ENCODE measurements at regions not wholly inside any gene's neighbourhood (a gene's known extent, or its start where the extent isn't known, plus 50 kb on each side); places are given as distances from the start of the nearest gene placed in this dataset.

DNA sequence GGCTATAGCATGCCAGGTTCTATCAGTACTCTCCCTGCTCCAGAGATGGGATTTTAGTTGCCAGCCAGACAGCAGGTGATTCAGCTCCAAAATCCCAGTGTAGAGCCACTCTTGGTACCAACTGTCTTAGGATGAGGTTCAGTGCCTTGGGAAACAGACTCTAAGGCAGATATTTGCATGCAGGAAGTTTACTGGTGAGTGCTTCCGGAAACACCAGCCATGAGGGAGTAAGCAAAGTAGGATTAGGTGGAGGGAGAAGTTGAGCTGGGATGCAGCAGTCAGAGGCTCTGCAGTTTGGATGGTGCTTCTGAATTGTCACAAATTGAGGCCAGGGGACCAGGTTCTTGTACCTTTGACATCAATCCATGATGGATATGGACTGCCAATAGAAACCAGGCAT is 207.5 kb upstream of the JUN start:
- TF ChIP-seq TAF1 (IDR thresholded peaks at IDR 0.05; ENCODE audit: low read depth) (no peak), EGR1 (IDR thresholded peaks at IDR 0.05) (no peak), NFIC (IDR thresholded peaks at IDR 0.05) (no peak), YY1 (IDR thresholded peaks at IDR 0.05; ENCODE audit: low read depth) (no peak), FOXM1 (IDR thresholded peaks at IDR 0.05; ENCODE audit: borderline replicate concordance, low read depth) (no peak), RAD21 (IDR thresholded peaks at IDR 0.05; ENCODE audit: low read depth) (no peak), CREB1 (IDR thresholded peaks at IDR 0.05; ENCODE audit: low read depth) (no peak)

- TF ChIP-seq ZBTB7A (IDR thresholded peaks at IDR 0.05; ENCODE audit: low read depth) (no peak), EGR1 (IDR thresholded peaks at IDR 0.05) (no peak)
- TF ChIP-seq, protein P1, sequence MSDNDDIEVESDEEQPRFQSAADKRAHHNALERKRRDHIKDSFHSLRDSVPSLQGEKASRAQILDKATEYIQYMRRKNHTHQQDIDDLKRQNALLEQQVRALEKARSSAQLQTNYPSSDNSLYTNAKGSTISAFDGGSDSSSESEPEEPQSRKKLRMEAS (IDR thresholded peaks at IDR 0.05) = no peak
Observed at GRCh38 chr1:58992643-58993042, 208.8 kb upstream of the JUN start.

DNA sequence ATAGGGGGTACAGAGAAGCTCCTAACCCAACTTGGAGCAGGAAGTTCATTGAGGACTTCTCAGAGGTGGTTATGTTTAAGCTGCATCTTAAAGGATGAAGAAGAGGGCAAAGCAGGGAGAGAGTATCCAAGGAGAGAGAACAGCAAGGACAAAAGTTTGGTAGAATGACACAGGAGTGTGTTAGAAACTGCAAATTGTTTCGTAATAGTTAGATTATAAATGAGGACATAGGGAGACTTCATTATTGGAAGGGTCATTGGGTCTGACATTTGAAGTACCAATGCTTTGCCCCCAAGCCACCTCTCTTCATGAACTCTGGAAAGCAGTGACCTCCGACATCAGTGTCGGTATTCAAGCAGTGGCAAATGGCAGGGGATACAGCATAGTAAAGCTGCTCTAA is 209.6 kb upstream of the JUN start:
- TF ChIP-seq ZBTB7A (IDR thresholded peaks at IDR 0.05; ENCODE audit: low read depth) = no peak
- TF ChIP-seq, protein P2, sequence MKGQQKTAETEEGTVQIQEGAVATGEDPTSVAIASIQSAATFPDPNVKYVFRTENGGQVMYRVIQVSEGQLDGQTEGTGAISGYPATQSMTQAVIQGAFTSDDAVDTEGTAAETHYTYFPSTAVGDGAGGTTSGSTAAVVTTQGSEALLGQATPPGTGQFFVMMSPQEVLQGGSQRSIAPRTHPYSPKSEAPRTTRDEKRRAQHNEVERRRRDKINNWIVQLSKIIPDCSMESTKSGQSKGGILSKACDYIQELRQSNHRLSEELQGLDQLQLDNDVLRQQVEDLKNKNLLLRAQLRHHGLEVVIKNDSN (IDR thresholded peaks at IDR 0.05) = no peak
- TF ChIP-seq FOXM1 (IDR thresholded peaks at IDR 0.05; ENCODE audit: borderline replicate concordance, low read depth) = no peak
- TF ChIP-seq, protein P1 (IDR thresholded peaks at IDR 0.05) = no peak
- no peak for TF ChIP-seq EGR1 (IDR thresholded peaks at IDR 0.05)
- TF ChIP-seq CREB1 (IDR thresholded peaks at IDR 0.05; ENCODE audit: low read depth) = no peak
- TF ChIP-seq RAD21 (IDR thresholded peaks at IDR 0.05; ENCODE audit: low read depth) = no peak

DNA sequence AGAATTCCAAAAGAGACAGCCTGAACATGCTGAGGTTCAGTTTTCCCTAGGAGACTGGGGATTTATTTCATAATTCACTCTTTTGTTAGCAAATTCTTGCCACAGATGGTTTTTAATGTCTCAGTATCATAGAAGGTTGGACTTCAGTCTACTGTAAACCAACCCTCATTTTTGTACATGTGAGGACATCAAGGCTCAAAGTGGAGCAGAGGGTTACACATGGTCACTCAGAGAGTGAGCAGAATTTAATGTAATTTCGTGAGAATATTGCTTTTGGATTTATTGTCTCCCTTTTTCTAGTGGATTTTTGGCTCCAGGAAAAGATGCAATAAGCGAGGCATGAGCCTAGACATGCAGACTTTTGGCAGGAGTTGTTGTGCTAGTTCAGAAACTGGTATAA is 210.8 kb upstream of the JUN start:
- TF ChIP-seq ZBTB7A (IDR thresholded peaks at IDR 0.05; ENCODE audit: low read depth) = no peak
- TF ChIP-seq EP300 (IDR thresholded peaks at IDR 0.05; ENCODE audit: borderline replicate concordance) = no peak
- TF ChIP-seq TEAD4 (IDR thresholded peaks at IDR 0.05) = no peak
- no peak for TF ChIP-seq NFIC (IDR thresholded peaks at IDR 0.05)
- no peak for TF ChIP-seq EGR1 (IDR thresholded peaks at IDR 0.05)
- no peak for TF ChIP-seq CREB1 (IDR thresholded peaks at IDR 0.05; ENCODE audit: low read depth)
- TF ChIP-seq TAF1 (IDR thresholded peaks at IDR 0.05; ENCODE audit: low read depth) = no peak
- TF ChIP-seq FOXM1 (IDR thresholded peaks at IDR 0.05; ENCODE audit: borderline replicate concordance, low read depth) = no peak
- TF ChIP-seq CEBPB (IDR thresholded peaks at IDR 0.05) = no peak
- TF ChIP-seq, protein P2 (IDR thresholded peaks at IDR 0.05) = no peak
- TF ChIP-seq, protein P3, sequence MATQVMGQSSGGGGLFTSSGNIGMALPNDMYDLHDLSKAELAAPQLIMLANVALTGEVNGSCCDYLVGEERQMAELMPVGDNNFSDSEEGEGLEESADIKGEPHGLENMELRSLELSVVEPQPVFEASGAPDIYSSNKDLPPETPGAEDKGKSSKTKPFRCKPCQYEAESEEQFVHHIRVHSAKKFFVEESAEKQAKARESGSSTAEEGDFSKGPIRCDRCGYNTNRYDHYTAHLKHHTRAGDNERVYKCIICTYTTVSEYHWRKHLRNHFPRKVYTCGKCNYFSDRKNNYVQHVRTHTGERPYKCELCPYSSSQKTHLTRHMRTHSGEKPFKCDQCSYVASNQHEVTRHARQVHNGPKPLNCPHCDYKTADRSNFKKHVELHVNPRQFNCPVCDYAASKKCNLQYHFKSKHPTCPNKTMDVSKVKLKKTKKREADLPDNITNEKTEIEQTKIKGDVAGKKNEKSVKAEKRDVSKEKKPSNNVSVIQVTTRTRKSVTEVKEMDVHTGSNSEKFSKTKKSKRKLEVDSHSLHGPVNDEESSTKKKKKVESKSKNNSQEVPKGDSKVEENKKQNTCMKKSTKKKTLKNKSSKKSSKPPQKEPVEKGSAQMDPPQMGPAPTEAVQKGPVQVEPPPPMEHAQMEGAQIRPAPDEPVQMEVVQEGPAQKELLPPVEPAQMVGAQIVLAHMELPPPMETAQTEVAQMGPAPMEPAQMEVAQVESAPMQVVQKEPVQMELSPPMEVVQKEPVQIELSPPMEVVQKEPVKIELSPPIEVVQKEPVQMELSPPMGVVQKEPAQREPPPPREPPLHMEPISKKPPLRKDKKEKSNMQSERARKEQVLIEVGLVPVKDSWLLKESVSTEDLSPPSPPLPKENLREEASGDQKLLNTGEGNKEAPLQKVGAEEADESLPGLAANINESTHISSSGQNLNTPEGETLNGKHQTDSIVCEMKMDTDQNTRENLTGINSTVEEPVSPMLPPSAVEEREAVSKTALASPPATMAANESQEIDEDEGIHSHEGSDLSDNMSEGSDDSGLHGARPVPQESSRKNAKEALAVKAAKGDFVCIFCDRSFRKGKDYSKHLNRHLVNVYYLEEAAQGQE (IDR thresholded peaks at IDR 0.05; ENCODE audit: low read depth) = no peak
- no peak for TF ChIP-seq RAD21 (IDR thresholded peaks at IDR 0.05; ENCODE audit: low read depth)

- TF ChIP-seq TCF12 (IDR thresholded peaks at IDR 0.05; ENCODE audit: low read depth) = no peak
- TF ChIP-seq FOXM1 (IDR thresholded peaks at IDR 0.05; ENCODE audit: borderline replicate concordance, low read depth) = no peak
- TF ChIP-seq CREB1 (IDR thresholded peaks at IDR 0.05; ENCODE audit: low read depth) = no peak
- TF ChIP-seq EGR1 (IDR thresholded peaks at IDR 0.05) = no peak
- TF ChIP-seq NFIC (IDR thresholded peaks at IDR 0.05) = no peak
- no peak for TF ChIP-seq TEAD4 (IDR thresholded peaks at IDR 0.05)
- TF ChIP-seq, protein P1 (IDR thresholded peaks at IDR 0.05) = no peak
- no peak for TF ChIP-seq RAD21 (IDR thresholded peaks at IDR 0.05; ENCODE audit: low read depth)
- TF ChIP-seq ZBTB7A (IDR thresholded peaks at IDR 0.05; ENCODE audit: low read depth) = no peak
- no peak for TF ChIP-seq TAF1 (IDR thresholded peaks at IDR 0.05; ENCODE audit: low read depth)
- no peak for TF ChIP-seq CEBPB (IDR thresholded peaks at IDR 0.05)
- TF ChIP-seq, protein P2 (IDR thresholded peaks at IDR 0.05) = no peak
Observed at GRCh38 chr1:58996341-58997059, 212.7 kb upstream of the JUN start.

DNA sequence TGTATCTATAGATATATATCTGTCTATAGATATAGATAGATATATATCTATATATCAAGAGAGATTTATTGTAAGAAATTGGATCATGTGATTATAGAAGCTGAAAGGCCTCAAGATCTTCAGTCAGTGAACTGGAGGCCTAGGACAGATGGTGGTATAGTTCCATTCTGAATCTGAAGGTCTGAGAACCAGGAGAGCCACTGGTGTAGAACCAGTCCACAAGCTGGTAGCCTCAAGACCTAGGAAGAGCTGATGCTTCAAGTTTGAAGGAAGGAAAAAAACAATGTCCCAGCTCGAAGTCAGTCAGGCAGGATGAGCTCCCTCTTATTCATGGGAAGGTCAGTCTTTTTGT is 213.2 kb upstream of the JUN start:
- TF ChIP-seq EGR1 (IDR thresholded peaks at IDR 0.05) = no peak
- no peak for TF ChIP-seq CREB1 (IDR thresholded peaks at IDR 0.05; ENCODE audit: low read depth)
- TF ChIP-seq TCF12 (IDR thresholded peaks at IDR 0.05; ENCODE audit: low read depth) = no peak

DNA sequence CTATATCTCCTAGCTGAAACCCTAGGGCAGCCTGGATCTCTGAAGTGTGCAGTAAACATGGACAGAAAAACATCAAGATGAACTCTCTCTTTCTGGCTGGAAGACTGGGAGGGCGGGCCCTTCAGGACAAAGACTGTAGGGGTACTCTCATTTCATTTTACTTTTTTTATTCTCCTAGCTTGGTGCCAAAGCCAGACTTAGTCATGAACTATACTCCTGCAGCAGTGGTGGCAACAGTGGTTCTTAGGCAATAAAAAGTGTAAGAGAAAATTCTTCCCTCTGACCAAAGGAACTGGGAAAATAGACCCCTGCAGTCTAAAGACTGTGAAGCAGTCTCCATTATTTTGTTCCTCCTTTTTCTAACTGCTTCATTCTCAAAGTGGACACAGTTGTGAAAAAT is 213.8 kb upstream of the JUN start:
- TF ChIP-seq FOXM1 (IDR thresholded peaks at IDR 0.05; ENCODE audit: borderline replicate concordance, low read depth) (no peak), CREB1 (IDR thresholded peaks at IDR 0.05; ENCODE audit: low read depth) (no peak), TCF12 (IDR thresholded peaks at IDR 0.05; ENCODE audit: low read depth) (no peak), YY1 (IDR thresholded peaks at IDR 0.05; ENCODE audit: low read depth) (no peak), NFIC (IDR thresholded peaks at IDR 0.05) (no peak), TAF1 (IDR thresholded peaks at IDR 0.05; ENCODE audit: low read depth) (no peak), CEBPB (IDR thresholded peaks at IDR 0.05) (no peak), RAD21 (IDR thresholded peaks at IDR 0.05; ENCODE audit: low read depth) (no peak), TEAD4 (IDR thresholded peaks at IDR 0.05) (no peak)

All from Ishikawa (cell line).